GM23338 (cell line): ENCODE measurements at regions not wholly inside any gene's neighbourhood (a gene's known extent, or its start where the extent isn't known, plus 50 kb on each side); places are given as distances from the start of the nearest gene placed in this dataset.

Source experiments
- ATAC-seq: fragments of 200-7000 bp; cut with Tn5 transposase; 3 replicates; pipeline ENCODE4 v1.9.1; 2020
- DNase-seq: peaks from one replicate; pipeline ENCODE4 v3.0.0-alpha.2; 2015; ENCODE audit warnings: low spot score
- H2AFZ ChIP-seq: fragments of 200-600 bp; sonication (generic); 2 replicates; pipeline ENCODE4 v1.8.0; 2016; ENCODE audit warnings: antibody characterized with exemption, mild to moderate bottlenecking, moderate library complexity
- H3F3A ChIP-seq: fragments of 200-600 bp; sonication (generic); replicated peaks from 2 replicates; pipeline ENCODE4 v1.8.0; 2017; ENCODE audit warnings: antibody characterized with exemption, mixed run types, low read depth
- H3K27ac ChIP-seq: fragments of 200-600 bp; sonication (generic); 2 replicates; pipeline ENCODE4 v1.6.1; 2016; ENCODE audit warnings: low read depth
- H3K27me3 ChIP-seq: fragments of 200-600 bp; sonication (generic); 2 replicates; pipeline ENCODE4 v1.8.0; 2016; ENCODE audit warnings: mild to moderate bottlenecking, mixed run types, moderate library complexity; ENCODE audit not compliant: insufficient read depth
- H3K36me3 ChIP-seq: fragments of 200-600 bp; sonication (generic); 2 replicates; pipeline ENCODE4 v1.8.0; 2016; ENCODE audit warnings: mild to moderate bottlenecking; ENCODE audit not compliant: insufficient read depth
- H3K4me1 ChIP-seq: fragments of 200-600 bp; sonication (generic); 2 replicates; pipeline ENCODE4 v1.8.0; 2016; ENCODE audit warnings: mild to moderate bottlenecking, moderate library complexity; ENCODE audit not compliant: insufficient read depth
- H3K4me2 ChIP-seq: fragments of 200-600 bp; sonication (generic); 2 replicates; pipeline ENCODE4 v1.7.1; 2017; ENCODE audit warnings: mixed run types
- H3K4me3 ChIP-seq: fragments of 200-600 bp; sonication (generic); 2 replicates; pipeline ENCODE4 v1.6.1; 2016; ENCODE audit warnings: mixed run types
- H3K79me2 ChIP-seq: fragments of 200-600 bp; sonication (generic); replicated peaks from 2 replicates; pipeline ENCODE4 v1.8.0; 2017; ENCODE audit warnings: mild to moderate bottlenecking; ENCODE audit not compliant: insufficient read depth
- H3K9me2 ChIP-seq: fragments of 200-600 bp; sonication (generic); 2 replicates; pipeline ENCODE4 v1.8.0; 2017; ENCODE audit not compliant: insufficient read depth
- H4K20me1 ChIP-seq: fragments of 200-600 bp; sonication (generic); replicated peaks from 2 replicates; pipeline ENCODE4 v1.8.0; 2017; ENCODE audit warnings: mild to moderate bottlenecking; ENCODE audit not compliant: insufficient read depth
- H3K27ac Mint-ChIP-seq: 2 replicates; pipeline ENCODE4 v1.8.0; 2020; ENCODE audit warnings: inconsistent platforms, mild to moderate bottlenecking, moderate library complexity, mixed read lengths
- H3K27me3 Mint-ChIP-seq: 3 replicates; pipeline ENCODE4 v1.8.0; 2022; ENCODE audit warnings: low read depth, mild to moderate bottlenecking, moderate library complexity, mixed read lengths, inconsistent platforms; ENCODE audit not compliant: insufficient read depth, poor library complexity
- H3K36me3 Mint-ChIP-seq: 3 replicates; pipeline ENCODE4 v1.8.0; 2021; ENCODE audit warnings: low read depth, mild to moderate bottlenecking, inconsistent platforms, moderate library complexity, mixed read lengths
- H3K4me1 Mint-ChIP-seq: 3 replicates; pipeline ENCODE4 v1.8.0; 2020; ENCODE audit warnings: mild to moderate bottlenecking, inconsistent platforms, mixed read lengths
- H3K4me3 Mint-ChIP-seq: 3 replicates; pipeline ENCODE4 v1.8.0; 2021; ENCODE audit warnings: moderate library complexity, mild to moderate bottlenecking, inconsistent platforms, mixed read lengths
- H3K9me3 Mint-ChIP-seq: 3 replicates; pipeline ENCODE4 v1.8.0; 2020; ENCODE audit warnings: moderate library complexity, mild to moderate bottlenecking, inconsistent platforms, mixed read lengths
- CREB1 ChIP-seq: fragments of 250-450 bp; sonication (Bioruptor Pico); IDR thresholded peaks from 2 replicates; pipeline ENCODE4 v1.5.0; 2020; ENCODE audit warnings: low read depth, mild to moderate bottlenecking, moderate library complexity
- CTCF ChIP-seq, 2 experiments: fragments of 200-600 bp in 1 of 2; sonication (generic) in 1 of 2; conservative IDR thresholded peaks; 2 replicates each; pipeline versions ENCODE4 v1.5.1 to v1.6.1; 2016 to 2017; ENCODE audit warnings: antibody characterized with exemption in 2 of 2, low read depth in 2 of 2, mild to moderate bottlenecking in 2 of 2, moderate library complexity in 1 of 2
- EZH2 ChIP-seq: fragments of 200-600 bp; sonication (generic); IDR thresholded peaks from one replicate; pipeline ENCODE4 v1.8.0; 2017; ENCODE audit warnings: antibody characterized with exemption, mild to moderate bottlenecking, low read depth; ENCODE audit not compliant: unreplicated experiment
- EZH2phosphoT487 ChIP-seq: fragments of 200-600 bp; sonication (generic); IDR thresholded peaks from one replicate; pipeline ENCODE4 v1.8.1; 2018; ENCODE audit warnings: antibody characterized with exemption; ENCODE audit not compliant: unreplicated experiment
- NANOG ChIP-seq: IDR thresholded peaks from 2 replicates; pipeline ENCODE4 v1.6.1; 2016; ENCODE audit warnings: antibody characterized with exemption, borderline replicate concordance
- POLR2AphosphoS5 ChIP-seq: IDR thresholded peaks from 2 replicates; pipeline ENCODE4 v1.6.1; 2016; ENCODE audit warnings: antibody characterized with exemption, low read depth
- STAT1 ChIP-seq: IDR thresholded peaks from one replicate; pipeline ENCODE4 v1.6.1; 2016; ENCODE audit warnings: antibody characterized with exemption; ENCODE audit not compliant: unreplicated experiment
- ZNF114 ChIP-seq: fragments of 250-450 bp; sonication (Bioruptor Pico); IDR thresholded peaks from 2 replicates; pipeline ENCODE4 v1.5.0; 2020; ENCODE audit warnings: mild to moderate bottlenecking, moderate library complexity
- ZNF331 ChIP-seq: fragments of 250-450 bp; sonication (Bioruptor Pico); IDR thresholded peaks from 2 replicates; pipeline ENCODE4 v1.5.0; 2020; ENCODE audit warnings: low read depth, mild to moderate bottlenecking, moderate library complexity
- TF ChIP-seq, protein P1 (sequence below): IDR thresholded peaks from 2 replicates; pipeline ENCODE4 v1.6.1; 2016; ENCODE audit warnings: antibody characterized with exemption
- TF ChIP-seq, protein P2 (sequence below): IDR thresholded peaks from one replicate; pipeline ENCODE4 v1.6.1; 2018; ENCODE audit warnings: antibody characterized with exemption; ENCODE audit not compliant: unreplicated experiment

- no peak overlapping the region for H3K27ac Mint-ChIP-seq
- H3K4me1 Mint-ChIP-seq = peaks cover 17% of the 10 kb centered on the region
- Histone ChIP-seq H3K36me3 (no peaks in the 10 kb centered on the region), H4K20me1 (no peaks in the 10 kb centered on the region), H3K4me3 (peak overlapping the region; percentile 42), H2AFZ (peak overlapping the region; percentile 96), H3K79me2 (no peaks in the 10 kb centered on the region), H3F3A (0 out of 2 replicates have a peak, but pooled peaks cover 8% of the 10 kb centered on the region), H3K4me2 (peak overlapping the region; percentile 73), H3K27ac (0 out of 2 replicates have a peak overlapping the region, but pooled peaks have one; percentile 9), H3K9me2 (no peaks in the 10 kb centered on the region), H3K27me3 (no peaks in the 10 kb centered on the region), H3K4me1 (peaks cover 10% of the 10 kb centered on the region; the same call in 1 of the 2 replicates)
- H3K9me3 Mint-ChIP-seq = no peaks in the 10 kb centered on the region
- H3K27me3 Mint-ChIP-seq = peaks cover 5% of the 10 kb centered on the region
- H3K36me3 Mint-ChIP-seq = no peaks in the 10 kb centered on the region; the same call in 2 of the 3 replicates
- DNase-seq (no peak), ATAC-seq (peak; percentile 11)
- H3K4me3 Mint-ChIP-seq = no peak overlapping the region
- TF ChIP-seq STAT1 (no peak), NANOG (no peak), CREB1 (no peak), ZNF331 (CRISPR knock-in tag) (no peak), POLR2AphosphoS5 (no peak), ZNF114 (no peak), EZH2 (no peak), CTCF (conservative IDR thresholded peaks at IDR 0.05; ENCODE audit: low read depth in 2 of 2) (no peak), EZH2phosphoT487 (no peak)
- TF ChIP-seq, protein P1, sequence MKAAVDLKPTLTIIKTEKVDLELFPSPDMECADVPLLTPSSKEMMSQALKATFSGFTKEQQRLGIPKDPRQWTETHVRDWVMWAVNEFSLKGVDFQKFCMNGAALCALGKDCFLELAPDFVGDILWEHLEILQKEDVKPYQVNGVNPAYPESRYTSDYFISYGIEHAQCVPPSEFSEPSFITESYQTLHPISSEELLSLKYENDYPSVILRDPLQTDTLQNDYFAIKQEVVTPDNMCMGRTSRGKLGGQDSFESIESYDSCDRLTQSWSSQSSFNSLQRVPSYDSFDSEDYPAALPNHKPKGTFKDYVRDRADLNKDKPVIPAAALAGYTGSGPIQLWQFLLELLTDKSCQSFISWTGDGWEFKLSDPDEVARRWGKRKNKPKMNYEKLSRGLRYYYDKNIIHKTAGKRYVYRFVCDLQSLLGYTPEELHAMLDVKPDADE = no peak
These were observed 85.0 kb downstream of the YTHDF1 start for GRCh38 chr20:63130658-63131577.

- Histone ChIP-seq H3K27ac (no peak overlapping the region), H3K4me1 (peaks cover 10% of the 10 kb centered on the region; the same call in 1 of the 2 replicates), H3K4me2 (peak overlapping the region; percentile 73), H3K36me3 (no peaks in the 10 kb centered on the region), H3K9me2 (no peaks in the 10 kb centered on the region), H2AFZ (peak overlapping the region; percentile 96), H3K27me3 (no peaks in the 10 kb centered on the region), H3K79me2 (no peaks in the 10 kb centered on the region), H4K20me1 (no peaks in the 10 kb centered on the region), H3K4me3 (peak overlapping the region; percentile 42), H3F3A (0 out of 2 replicates have a peak, but pooled peaks cover 5% of the 10 kb centered on the region)
- Mint-ChIP-seq H3K4me3 (peak overlapping the region; percentile 29; the same call in 1 of the 3 replicates), H3K36me3 (no peaks in the 10 kb centered on the region; the same call in 2 of the 3 replicates), H3K27ac (no peak overlapping the region), H3K9me3 (no peaks in the 10 kb centered on the region), H3K27me3 (peaks cover 5% of the 10 kb centered on the region), H3K4me1 (peaks cover 17% of the 10 kb centered on the region)
- DNase-seq (peak; percentile 40), ATAC-seq (peak; percentile 56)
- TF ChIP-seq CTCF (conservative IDR thresholded peaks at IDR 0.05; ENCODE audit: low read depth in 2 of 2) (peak; percentile 9 to 31; a peak in 2 of 4 replicates), CREB1 (peak; percentile 29; the same call in 1 of the 2 replicates), NANOG (no peak), ZNF114 (no peak)
- TF ChIP-seq, protein P2, sequence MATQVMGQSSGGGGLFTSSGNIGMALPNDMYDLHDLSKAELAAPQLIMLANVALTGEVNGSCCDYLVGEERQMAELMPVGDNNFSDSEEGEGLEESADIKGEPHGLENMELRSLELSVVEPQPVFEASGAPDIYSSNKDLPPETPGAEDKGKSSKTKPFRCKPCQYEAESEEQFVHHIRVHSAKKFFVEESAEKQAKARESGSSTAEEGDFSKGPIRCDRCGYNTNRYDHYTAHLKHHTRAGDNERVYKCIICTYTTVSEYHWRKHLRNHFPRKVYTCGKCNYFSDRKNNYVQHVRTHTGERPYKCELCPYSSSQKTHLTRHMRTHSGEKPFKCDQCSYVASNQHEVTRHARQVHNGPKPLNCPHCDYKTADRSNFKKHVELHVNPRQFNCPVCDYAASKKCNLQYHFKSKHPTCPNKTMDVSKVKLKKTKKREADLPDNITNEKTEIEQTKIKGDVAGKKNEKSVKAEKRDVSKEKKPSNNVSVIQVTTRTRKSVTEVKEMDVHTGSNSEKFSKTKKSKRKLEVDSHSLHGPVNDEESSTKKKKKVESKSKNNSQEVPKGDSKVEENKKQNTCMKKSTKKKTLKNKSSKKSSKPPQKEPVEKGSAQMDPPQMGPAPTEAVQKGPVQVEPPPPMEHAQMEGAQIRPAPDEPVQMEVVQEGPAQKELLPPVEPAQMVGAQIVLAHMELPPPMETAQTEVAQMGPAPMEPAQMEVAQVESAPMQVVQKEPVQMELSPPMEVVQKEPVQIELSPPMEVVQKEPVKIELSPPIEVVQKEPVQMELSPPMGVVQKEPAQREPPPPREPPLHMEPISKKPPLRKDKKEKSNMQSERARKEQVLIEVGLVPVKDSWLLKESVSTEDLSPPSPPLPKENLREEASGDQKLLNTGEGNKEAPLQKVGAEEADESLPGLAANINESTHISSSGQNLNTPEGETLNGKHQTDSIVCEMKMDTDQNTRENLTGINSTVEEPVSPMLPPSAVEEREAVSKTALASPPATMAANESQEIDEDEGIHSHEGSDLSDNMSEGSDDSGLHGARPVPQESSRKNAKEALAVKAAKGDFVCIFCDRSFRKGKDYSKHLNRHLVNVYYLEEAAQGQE = no peak
These were observed 85.8 kb downstream of the YTHDF1 start for GRCh38 chr20:63129991-63130657.
